A549 (cell line): ENCODE measurements at regions not wholly inside any gene's neighbourhood (a gene's known extent, or its start where the extent isn't known, plus 50 kb on each side); places are given as distances from the start of the nearest gene placed in this dataset.

Experiments
- ATAC-seq, 2 experiments: fragments of 200-7000 bp in 1 of 2; fragments of >200 bp in 1 of 2; cut with Nextera tagmentation in 1 of 2; cut with Tn5 transposase in 1 of 2; 3 replicates each; pipeline versions ENCODE4 v1.8.0 to v1.9.1; 2018 to 2020; ENCODE audit warnings: mild to moderate bottlenecking in 1 of 2, moderate library complexity in 1 of 2
- CTCF ChIA-PET: fragments of 300-600 bp; sonication (Branson Sonifier 250); formaldehyde crosslinking; extraction: SDS; loops from one replicate; lab custom pipeline; 2021; ENCODE audit warnings: antibody characterized with exemption, inconsistent platforms; lab: Yijun Ruan, JAX
- POLR2A ChIA-PET: fragments of 350-600 bp; formaldehyde crosslinking; extraction: SDS; loops from one replicate; lab custom pipeline; 2021; ENCODE audit warnings: antibody characterized with exemption, inconsistent platforms; lab: Yijun Ruan, JAX
- DNase-seq, 2 experiments: peaks; one replicate each; pipeline versions ENCODE4 v3.0.0 to v3.0.0-alpha.2; 2011 to 2016; ENCODE audit warnings: low read depth in 1 of 2, low spot score in 1 of 2
- FAIRE-seq: peaks from 2 replicates; lab custom pipeline; 2011; peaks lifted over from hg19 to GRCh38; lab: Jason Lieb, UNC
- H3K27ac ChIP-seq, 2 experiments: fragments of >200 bp; sonication (Bioruptor Twin); formaldehyde crosslinking; 3 replicates each; pipeline ENCODE4 v1.5.1; 2016 to 2017
- H3K4me1 ChIP-seq: fragments of >200 bp; sonication (Bioruptor Twin); formaldehyde crosslinking; 3 replicates; pipeline ENCODE4 v1.6.1; 2016
- H3K4me2 ChIP-seq: fragments of >200 bp; sonication (Bioruptor Twin); formaldehyde crosslinking; 3 replicates; pipeline ENCODE4 v1.6.1; 2016
- H3K4me3 ChIP-seq: fragments of >200 bp; sonication (Bioruptor Twin); formaldehyde crosslinking; 3 replicates; pipeline ENCODE4 v1.5.1; 2016
- H3K9me3 ChIP-seq: fragments of >200 bp; sonication (Bioruptor Twin); formaldehyde crosslinking; 3 replicates; pipeline ENCODE4 v1.6.1; 2016
- BCL3 ChIP-seq: fragments of >200 bp; sonication (Bioruptor Twin); formaldehyde crosslinking; IDR thresholded peaks from 3 replicates; pipeline ENCODE4 v1.6.1; 2016
- CEBPB ChIP-seq, 2 experiments: fragments of >200 bp in 1 of 2; sonication (Bioruptor Twin) in 1 of 2; formaldehyde crosslinking in 1 of 2; IDR thresholded peaks; 2 replicates each; pipeline ENCODE4 v1.6.1; 2012 to 2016
- ELK1 ChIP-seq: fragments of 150-350 bp; IDR thresholded peaks from 2 replicates; pipeline ENCODE4 v1.6.1; 2014; ENCODE audit warnings: low read depth, mild to moderate bottlenecking, low read length
- EP300 ChIP-seq, 2 experiments: fragments of >200 bp; sonication (Bioruptor Twin); formaldehyde crosslinking; IDR thresholded peaks; 2 replicates in 1 of 2; 3 replicates in 1 of 2; pipeline ENCODE4 v1.6.1; 2016 to 2017
- FOSB ChIP-seq: fragments of 250-450 bp; sonication (Bioruptor Pico); IDR thresholded peaks from 2 replicates; pipeline ENCODE4 v1.5.0; 2020; ENCODE audit warnings: mild to moderate bottlenecking, moderate library complexity
- FOSL2 ChIP-seq, 2 experiments: fragments of 450-650 bp in 1 of 2; fragments of >200 bp in 1 of 2; sonication (Bioruptor Twin) in 1 of 2; formaldehyde crosslinking; IDR thresholded peaks; 2 replicates each; pipeline versions ENCODE4 v1.5.0 to v1.6.1; 2016 to 2020; ENCODE audit warnings: mild to moderate bottlenecking in 1 of 2, moderate library complexity in 1 of 2
- FOXS1 ChIP-seq: fragments of 250-450 bp; sonication (Bioruptor Pico); IDR thresholded peaks from 2 replicates; pipeline ENCODE4 v1.5.0; 2020; ENCODE audit warnings: mild to moderate bottlenecking, moderate library complexity
- HDAC2 ChIP-seq: fragments of 200-600 bp; sonication (generic); IDR thresholded peaks from 2 replicates; pipeline ENCODE4 v1.6.1; 2016
- HES2 ChIP-seq: fragments of >200 bp; sonication (Bioruptor Twin); formaldehyde crosslinking; IDR thresholded peaks from 2 replicates; pipeline ENCODE4 v1.6.1; 2016
- HEYL ChIP-seq: fragments of 250-450 bp; sonication (Bioruptor Pico); IDR thresholded peaks from 2 replicates; pipeline ENCODE4 v1.8.0; 2021; ENCODE audit warnings: mild to moderate bottlenecking, moderate library complexity
- HOXB13 ChIP-seq: fragments of 250-450 bp; sonication (Bioruptor Pico); IDR thresholded peaks from 2 replicates; pipeline ENCODE4 v1.5.0; 2020; ENCODE audit warnings: low read depth, mild to moderate bottlenecking, moderate library complexity
- HOXB5 ChIP-seq: fragments of 250-450 bp; sonication (Bioruptor Pico); IDR thresholded peaks from 2 replicates; pipeline ENCODE4 v1.5.0; 2020; ENCODE audit warnings: mild to moderate bottlenecking, moderate library complexity
- JUN ChIP-seq, 2 experiments: fragments of >200 bp; sonication (Bioruptor Twin); formaldehyde crosslinking; IDR thresholded peaks; 2 replicates in 1 of 2; 3 replicates in 1 of 2; pipeline ENCODE4 v1.6.1; 2016 to 2017
- NFE2L2 ChIP-seq: fragments of 150-350 bp; conservative IDR thresholded peaks from 2 replicates; pipeline ENCODE4 v1.6.1; 2014; ENCODE audit warnings: low read length
- NR3C1 ChIP-seq: fragments of >200 bp; sonication (Bioruptor Twin); formaldehyde crosslinking; IDR thresholded peaks from 3 replicates; pipeline ENCODE4 v1.6.1; 2017
- RCOR1 ChIP-seq: fragments of 150-350 bp; IDR thresholded peaks from 2 replicates; pipeline ENCODE4 v1.6.1; 2014; ENCODE audit warnings: antibody characterized with exemption, low read length, low read depth
- REST ChIP-seq: fragments of 200-600 bp; sonication (generic); IDR thresholded peaks from 2 replicates; pipeline ENCODE4 v1.6.1; 2016; ENCODE audit warnings: antibody characterized with exemption, mild to moderate bottlenecking, moderate library complexity
- RNF2 ChIP-seq: fragments of 200-600 bp; sonication (generic); IDR thresholded peaks from 2 replicates; pipeline ENCODE4 v1.6.1; 2016; ENCODE audit warnings: low read depth, mild to moderate bottlenecking, antibody characterized with exemption, moderate library complexity, borderline replicate concordance
- SREBF2 ChIP-seq: fragments of 450-650 bp; IDR thresholded peaks from 2 replicates; pipeline ENCODE4 v1.6.1; 2014; ENCODE audit warnings: mild to moderate bottlenecking, moderate library complexity
- ZC3H11A ChIP-seq: fragments of 450-650 bp; IDR thresholded peaks from 2 replicates; pipeline ENCODE4 v1.6.1; 2014; ENCODE audit warnings: antibody characterized with exemption, mild to moderate bottlenecking
- ZFP36 ChIP-seq: fragments of 450-650 bp; IDR thresholded peaks from 2 replicates; pipeline ENCODE4 v1.6.1; 2014; ENCODE audit warnings: borderline replicate concordance; ENCODE audit not compliant: partially characterized antibody
- ZSCAN20 ChIP-seq: fragments of 250-450 bp; sonication (Bioruptor Pico); IDR thresholded peaks from 2 replicates; pipeline ENCODE4 v1.8.0; 2022; ENCODE audit warnings: mild to moderate bottlenecking, moderate library complexity
- WGBS: methylation state at CpG from one replicate; pipeline ENCODE4 v1.1.6; 2017; ENCODE audit errors: missing lambda C conversion rate; 5-methylcytosine and 5-hydroxymethylcytosine counted together

GRCh38 chr10:128233422-128233821 lies 107.2 kb upstream of the MKI67 start:
- no peak for TF ChIP-seq NR3C1
- TF ChIP-seq RNF2: no peak
- no peak for TF ChIP-seq EP300 (IDR thresholded peaks at IDR 0.05)
- Histone ChIP-seq H3K4me1 (no peaks in the 10 kb centered on the region), H3K9me3 (peaks cover 7% of the 10 kb centered on the region; the same call in 1 of the 3 replicates), H3K4me3 (no peak overlapping the region), H3K27ac (no peak overlapping the region), H3K4me2 (no peak overlapping the region)
- no peak for FAIRE-seq
- WGBS: 15% methylated on average over 2 of the region's 2 CpGs
- ChIA-PET POLR2A (no interaction called here), CTCF (no interaction called here)
- no peak for ATAC-seq
- DNase-seq: no peak

GRCh38 chr10:128237710-128238109 lies 111.5 kb upstream of the MKI67 start:
- no peak for FAIRE-seq
- TF ChIP-seq ZSCAN20 (CRISPR knock-in tag) (no peak), CEBPB (IDR thresholded peaks at IDR 0.05) (no peak), RCOR1 (no peak), ZFP36 (no peak), HOXB5 (CRISPR knock-in tag) (no peak), REST (no peak), JUN (IDR thresholded peaks at IDR 0.05) (no peak), FOSB (CRISPR knock-in tag) (no peak), HDAC2 (no peak), NFE2L2 (no peak), HEYL (CRISPR knock-in tag) (no peak), ZC3H11A (no peak), HOXB13 (CRISPR knock-in tag) (no peak)
- CTCF ChIA-PET: interaction anchor here (2.0 to 2.8 kb wide), 2 partner anchors 26 kb away, joined by 6 to 10 read pairs; no protein-coding TSS in a partner anchor
- H3K4me1 ChIP-seq: no peaks in the 10 kb centered on the region
- ATAC-seq: no peak
- no peak for DNase-seq
- POLR2A ChIA-PET: no interaction called here
- H3K4me2 ChIP-seq: no peak overlapping the region
- H3K27ac ChIP-seq: no peak overlapping the region
- H3K4me3 ChIP-seq: no peak overlapping the region
- peaks cover 7% of the 10 kb centered on the region; the same call in 1 of the 3 replicates for H3K9me3 ChIP-seq
- WGBS: 19% methylated on average over 5 of the region's 5 CpGs

- WGBS: 51% methylated on average over 7 of the region's 7 CpGs
- no peak overlapping the region for H3K4me3 ChIP-seq
- no peak for TF ChIP-seq HES2
- no peak for TF ChIP-seq ZSCAN20 (CRISPR knock-in tag)
- TF ChIP-seq FOXS1 (CRISPR knock-in tag): no peak
- no peak for TF ChIP-seq FOSL2 (IDR thresholded peaks at IDR 0.05)
- TF ChIP-seq FOSL2 (CRISPR knock-in tag; IDR thresholded peaks at IDR 0.05): no peak
- TF ChIP-seq ELK1: no peak
- TF ChIP-seq BCL3: no peak
- TF ChIP-seq HEYL (CRISPR knock-in tag): no peak
- no peak for TF ChIP-seq SREBF2
- TF ChIP-seq, all 56 proteins: peak for 0
- no peaks in the 10 kb centered on the region for H3K4me1 ChIP-seq
- DNase-seq: no peak
- H3K9me3 ChIP-seq: no peaks in the 10 kb centered on the region
- H3K27ac ChIP-seq: no peak overlapping the region
- CTCF ChIA-PET: interaction anchor here (1.2 kb wide), 1 partner anchor 19 kb away, joined by 3 read pairs; no protein-coding TSS in a partner anchor
- no peak for ATAC-seq
- POLR2A ChIA-PET: no interaction called here
- no peak overlapping the region for H3K4me2 ChIP-seq
- FAIRE-seq: no peak
Observed at GRCh38 chr10:128241023-128241422, 114.8 kb upstream of the MKI67 start.
